Lower leg skin (tissue), 3 donors: ENCODE measurements at regions not wholly inside any gene's neighbourhood (a gene's known extent, or its start where the extent isn't known, plus 50 kb on each side); places are given as distances from the start of the nearest gene placed in this dataset.

Source experiments
- POLR2A ChIP-seq, 2 donors: fragments of 450-650 bp; IDR thresholded peaks; one replicate each; pipeline ENCODE4 v1.6.1; 2016 to 2017; ENCODE audit warnings: antibody characterized with exemption in 2 of 2, mild to moderate bottlenecking in 1 of 2, moderate library complexity in 1 of 2
- TF ChIP-seq, protein P1 (sequence below), 3 donors: fragments of 450-650 bp; IDR thresholded peaks; one replicate each; pipeline ENCODE4 v1.5.1; 2016; ENCODE audit warnings: antibody characterized with exemption in 3 of 3, mild to moderate bottlenecking in 3 of 3, moderate library complexity in 2 of 3

DNA sequence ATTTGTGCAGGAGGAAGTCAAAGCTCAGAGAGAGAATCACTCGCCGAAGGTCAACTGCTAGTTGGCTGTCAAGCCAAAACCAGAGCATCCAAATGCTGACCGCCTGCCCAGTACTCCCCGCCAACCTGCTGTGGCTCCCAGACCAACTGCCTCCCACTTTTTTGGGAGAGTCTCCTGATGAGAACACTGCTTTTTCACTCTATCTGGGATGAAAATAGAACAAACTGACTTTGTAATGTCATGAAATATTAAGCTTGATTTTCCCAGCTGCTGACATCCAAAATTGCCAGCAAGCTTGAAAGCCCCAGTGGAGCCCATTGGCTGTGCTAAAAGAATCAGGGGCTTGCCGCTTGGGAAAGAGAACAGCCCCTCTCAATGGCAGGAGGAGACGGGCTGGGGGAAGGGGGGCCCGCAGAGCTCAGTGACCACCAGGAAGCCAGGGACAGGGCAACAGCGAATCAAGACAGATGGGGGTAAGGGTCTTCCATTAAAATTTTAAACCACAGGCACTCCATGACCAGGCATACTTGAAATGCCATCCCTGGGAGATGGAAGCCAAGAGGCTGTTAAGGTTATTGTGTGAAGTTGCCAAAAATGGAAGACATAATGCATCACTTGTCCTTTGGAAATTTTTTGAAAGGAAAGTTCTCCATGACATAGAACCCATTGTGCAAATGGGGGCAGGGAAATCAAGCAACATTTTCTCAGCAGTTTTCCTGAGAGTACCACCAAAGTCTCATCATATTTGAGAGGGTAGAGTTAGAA, 125.7 kb upstream of the CDH5 start:
- TF ChIP-seq, protein P1, sequence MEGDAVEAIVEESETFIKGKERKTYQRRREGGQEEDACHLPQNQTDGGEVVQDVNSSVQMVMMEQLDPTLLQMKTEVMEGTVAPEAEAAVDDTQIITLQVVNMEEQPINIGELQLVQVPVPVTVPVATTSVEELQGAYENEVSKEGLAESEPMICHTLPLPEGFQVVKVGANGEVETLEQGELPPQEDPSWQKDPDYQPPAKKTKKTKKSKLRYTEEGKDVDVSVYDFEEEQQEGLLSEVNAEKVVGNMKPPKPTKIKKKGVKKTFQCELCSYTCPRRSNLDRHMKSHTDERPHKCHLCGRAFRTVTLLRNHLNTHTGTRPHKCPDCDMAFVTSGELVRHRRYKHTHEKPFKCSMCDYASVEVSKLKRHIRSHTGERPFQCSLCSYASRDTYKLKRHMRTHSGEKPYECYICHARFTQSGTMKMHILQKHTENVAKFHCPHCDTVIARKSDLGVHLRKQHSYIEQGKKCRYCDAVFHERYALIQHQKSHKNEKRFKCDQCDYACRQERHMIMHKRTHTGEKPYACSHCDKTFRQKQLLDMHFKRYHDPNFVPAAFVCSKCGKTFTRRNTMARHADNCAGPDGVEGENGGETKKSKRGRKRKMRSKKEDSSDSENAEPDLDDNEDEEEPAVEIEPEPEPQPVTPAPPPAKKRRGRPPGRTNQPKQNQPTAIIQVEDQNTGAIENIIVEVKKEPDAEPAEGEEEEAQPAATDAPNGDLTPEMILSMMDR (IDR thresholded peaks at IDR 0.05), result no peak
- TF ChIP-seq POLR2A (IDR thresholded peaks at IDR 0.05), result no peak
